Activated CD8-positive, alpha-beta T cell treated with anti-CD3 and anti-CD28 coated beads for 36 hours (primary cell): ENCODE measurements at regions not wholly inside any gene's neighbourhood (a gene's known extent, or its start where the extent isn't known, plus 50 kb on each side); places are given as distances from the start of the nearest gene placed in this dataset.
A peak's percentile ranks its signal among the peaks of the same experiment; 100 is the strongest.

Experiments
- ATAC-seq: fragments of 200-7000 bp; cut with Tn5 transposase; one replicate; pipeline ENCODE4 v1.10.0; 2021; ENCODE audit warnings: mild to moderate bottlenecking, moderate library complexity
- CTCF ChIA-PET: fragments of 350-600 bp; sonication (Branson Sonifier 250); formaldehyde crosslinking; loops from one replicate; lab custom pipeline; 2021; ENCODE audit warnings: antibody characterized with exemption; lab: Charles Lee
- POLR2A ChIA-PET: fragments of 350-600 bp; sonication (Branson Sonifier 250); formaldehyde crosslinking; loops from one replicate; lab custom pipeline; 2021; ENCODE audit warnings: antibody characterized with exemption; lab: Charles Lee
- DNase-seq: peaks from one replicate; pipeline ENCODE4 v3.0.0-alpha.2; 2020
- H3K27ac Mint-ChIP-seq: one replicate; pipeline ENCODE4 v1.8.0; 2021; ENCODE audit warnings: mild to moderate bottlenecking, mixed read lengths
- H3K27me3 Mint-ChIP-seq: one replicate; pipeline ENCODE4 v1.8.0; 2021; ENCODE audit warnings: mixed read lengths
- H3K36me3 Mint-ChIP-seq: one replicate; pipeline ENCODE4 v1.8.0; 2021; ENCODE audit warnings: low read depth, mixed read lengths
- H3K4me1 Mint-ChIP-seq: one replicate; pipeline ENCODE4 v1.8.0; 2021; ENCODE audit warnings: low read depth, mixed read lengths
- H3K4me3 Mint-ChIP-seq: one replicate; pipeline ENCODE4 v1.8.0; 2021; ENCODE audit warnings: mild to moderate bottlenecking, moderate library complexity, mixed read lengths
- H3K9me3 Mint-ChIP-seq: one replicate; pipeline ENCODE4 v1.8.0; 2021; ENCODE audit warnings: mixed read lengths
- CTCF ChIP-seq: fragments of 200-600 bp; IDR thresholded peaks from one replicate; pipeline ENCODE4 v1.8.0; 2022; ENCODE audit warnings: antibody characterized with exemption, mild to moderate bottlenecking
- intact Hi-C: fragments of 100-400 bp; cut with micrococcal nuclease; formaldehyde crosslinking; loops from one replicate; pipeline ENCODE4 v1.10.0; 2022

- ATAC-seq, result no peak
- ChIA-PET POLR2A (no interaction called here), CTCF (no interaction called here)
- intact Hi-C loops, result no loop called here
- H3K27me3 Mint-ChIP-seq, result no peaks in the 10 kb centered on the region
- no peak for TF ChIP-seq CTCF
- H3K36me3 Mint-ChIP-seq, result no peaks in the 10 kb centered on the region
- peaks cover 4% of the 10 kb centered on the region for H3K9me3 Mint-ChIP-seq
- no peak for DNase-seq
- no peak overlapping the region for H3K4me3 Mint-ChIP-seq
- no peaks in the 10 kb centered on the region for H3K4me1 Mint-ChIP-seq
- no peak overlapping the region for H3K27ac Mint-ChIP-seq
Observed at GRCh38 chr4:130210864-130211263, 1114.9 kb downstream of the C4orf33 start.

GRCh38 chr4:130214268-130214667 lies 1118.3 kb downstream of the C4orf33 start:
- no peaks in the 10 kb centered on the region for H3K4me1 Mint-ChIP-seq
- intact Hi-C loops, result no loop called here
- no peak for ATAC-seq
- no peak overlapping the region for H3K4me3 Mint-ChIP-seq
- ChIA-PET CTCF (no interaction called here), POLR2A (interaction anchor here (0.7 kb wide), 1 partner anchor 20 kb away, joined by 3 read pairs; no protein-coding TSS in a partner anchor)
- DNase-seq, result no peak
- H3K27me3 Mint-ChIP-seq, result no peaks in the 10 kb centered on the region
- no peak overlapping the region for H3K27ac Mint-ChIP-seq
- H3K9me3 Mint-ChIP-seq, result peaks cover 4% of the 10 kb centered on the region
- no peaks in the 10 kb centered on the region for H3K36me3 Mint-ChIP-seq
- no peak for TF ChIP-seq CTCF

DNA sequence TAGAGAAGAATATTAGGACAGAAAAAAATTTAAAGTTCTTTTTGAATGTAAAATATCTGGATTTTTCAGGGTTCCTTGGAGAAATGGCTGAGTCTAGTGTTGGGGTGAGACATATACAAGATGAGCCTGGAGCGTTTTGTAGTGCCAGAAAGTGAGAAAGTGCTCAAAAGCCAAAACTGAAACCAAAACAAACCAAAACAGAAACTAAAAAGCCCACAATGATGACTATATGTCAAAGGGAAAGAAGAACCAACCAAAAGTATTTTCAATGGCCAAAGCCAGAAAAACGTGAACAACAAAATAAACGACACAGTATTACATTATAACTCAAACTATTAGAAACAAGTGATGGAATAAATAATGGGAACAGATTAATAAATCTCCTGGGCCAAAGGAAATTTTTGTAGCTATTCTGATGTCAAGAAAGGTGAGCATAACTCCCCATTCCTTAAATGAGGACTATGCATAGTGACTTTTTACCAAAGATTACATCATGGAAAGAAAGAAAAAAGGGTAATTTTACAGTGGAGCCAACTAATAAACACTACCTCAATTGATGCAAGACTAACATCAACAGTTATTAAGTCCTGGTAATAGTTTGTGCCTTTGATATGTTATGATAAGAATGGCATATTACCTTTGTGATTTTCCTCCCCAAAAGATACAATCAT lies 1137.6 kb downstream of the C4orf33 start:
- no peak overlapping the region for H3K4me3 Mint-ChIP-seq
- no peak overlapping the region for H3K27ac Mint-ChIP-seq
- H3K4me1 Mint-ChIP-seq, result no peaks in the 10 kb centered on the region
- peak; percentile 53 for ATAC-seq
- POLR2A ChIA-PET, result no interaction called here
- no peak for DNase-seq
- no peaks in the 10 kb centered on the region for H3K9me3 Mint-ChIP-seq
- H3K36me3 Mint-ChIP-seq, result no peaks in the 10 kb centered on the region
- intact Hi-C loops, result no loop called here
- no peaks in the 10 kb centered on the region for H3K27me3 Mint-ChIP-seq
- TF ChIP-seq CTCF, result no peak
- CTCF ChIA-PET, result no interaction called here

DNA sequence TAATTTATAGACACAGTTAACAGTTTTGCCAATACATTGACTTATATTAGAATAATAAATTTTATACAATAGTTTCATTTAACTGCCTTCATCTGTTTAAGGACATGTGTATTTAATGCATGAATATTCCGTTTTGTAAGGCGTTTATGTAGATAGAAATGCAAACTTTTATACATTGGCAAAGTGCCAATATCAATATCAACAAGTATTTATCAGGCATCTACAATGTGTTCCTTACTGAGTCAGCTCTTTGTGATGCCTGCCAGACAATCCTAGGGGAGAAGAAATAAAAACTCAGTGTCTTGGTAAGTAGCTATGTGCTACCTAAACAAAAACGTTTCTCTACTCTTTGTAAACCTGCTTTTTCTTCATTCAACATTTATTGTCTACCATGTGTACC lies 1142.2 kb downstream of the C4orf33 start:
- H3K4me3 Mint-ChIP-seq, result no peak overlapping the region
- ChIA-PET POLR2A (no interaction called here), CTCF (no interaction called here)
- no peak for DNase-seq
- ATAC-seq, result no peak
- H3K27ac Mint-ChIP-seq, result no peak overlapping the region
- no peak for TF ChIP-seq CTCF
- intact Hi-C loops, result no loop called here
- no peaks in the 10 kb centered on the region for H3K27me3 Mint-ChIP-seq
- H3K9me3 Mint-ChIP-seq, result no peaks in the 10 kb centered on the region
- no peaks in the 10 kb centered on the region for H3K4me1 Mint-ChIP-seq
- H3K36me3 Mint-ChIP-seq, result no peaks in the 10 kb centered on the region

DNA sequence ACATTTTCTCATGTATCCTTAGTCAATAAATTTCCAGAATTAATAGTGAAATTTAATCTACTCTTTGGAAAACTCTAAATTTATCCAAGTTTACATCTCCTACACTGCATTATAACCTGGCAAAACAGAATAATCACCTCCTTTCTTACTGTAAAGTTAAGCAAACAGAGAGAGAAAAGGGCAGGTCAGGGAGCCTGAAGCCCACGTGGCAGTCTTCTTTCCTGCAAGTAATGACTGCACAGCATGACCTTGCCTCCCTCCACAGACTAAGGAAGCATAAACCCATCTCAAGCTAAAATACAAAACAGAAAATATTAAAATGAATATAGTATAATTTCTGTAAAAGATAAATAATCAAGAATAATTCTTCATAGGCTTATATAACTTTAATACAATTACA lies 1153.0 kb downstream of the C4orf33 start:
- no peak for TF ChIP-seq CTCF
- intact Hi-C loops, result no loop called here
- H3K27ac Mint-ChIP-seq, result no peak overlapping the region
- ChIA-PET POLR2A (no interaction called here), CTCF (no interaction called here)
- no peak overlapping the region for H3K4me3 Mint-ChIP-seq
- no peaks in the 10 kb centered on the region for H3K36me3 Mint-ChIP-seq
- no peaks in the 10 kb centered on the region for H3K27me3 Mint-ChIP-seq
- peaks cover 7% of the 10 kb centered on the region for H3K9me3 Mint-ChIP-seq
- no peaks in the 10 kb centered on the region for H3K4me1 Mint-ChIP-seq
- no peak for DNase-seq
- ATAC-seq, result no peak
